ENCODE measurements at regions not wholly inside any gene's neighbourhood (a gene's known extent, or its start where the extent isn't known, plus 50 kb on each side); places are given as distances from the start of the nearest gene placed in this dataset.

DNA sequence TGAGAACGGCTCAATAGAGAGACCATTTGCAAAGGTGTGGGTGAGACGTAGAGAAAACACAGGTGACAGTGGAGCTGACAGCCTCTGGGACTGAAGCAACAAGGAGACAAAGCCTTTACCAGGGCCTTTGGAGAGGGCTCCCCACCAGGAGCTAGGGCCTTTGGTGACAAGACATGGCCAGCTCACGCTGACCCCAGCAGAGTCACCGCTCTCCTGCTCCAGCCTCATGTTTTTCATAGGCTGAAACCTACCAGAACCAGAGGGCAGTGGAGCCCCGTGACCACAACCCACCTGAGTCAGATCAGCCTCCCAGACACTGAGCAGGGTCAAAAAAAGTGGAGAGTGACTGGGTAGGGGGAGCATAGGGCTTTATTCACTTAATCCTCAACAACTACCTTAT lies 214.7 kb downstream of the SHQ1 start:
- H2AFZ ChIP-seq (ENCODE audit: low read depth, low read length): no peak overlapping the region
- H3K4me1 ChIP-seq (ENCODE audit: control insufficient read depth, extremely low read depth, insufficient read depth, low read length): no peaks in the 10 kb centered on the region
- H3K27me3 ChIP-seq (ENCODE audit: control insufficient read depth in 2 of 2, insufficient read depth in 2 of 2, low read length in 2 of 2): no peaks in the 10 kb centered on the region
- no peak overlapping the region for H3K27ac ChIP-seq (ENCODE audit: insufficient read depth, low read depth, low read length)
- H3K4me3 ChIP-seq (replicated peaks in 1 of 3; ENCODE audit: insufficient read depth in 1 of 3, low read depth in 1 of 3, low read length in 3 of 3): no peak overlapping the region
- H3K36me3 ChIP-seq (ENCODE audit: control insufficient read depth in 2 of 2, extremely low read depth in 1 of 2, insufficient read depth in 2 of 2, low read length in 2 of 2): no peaks in the 10 kb centered on the region
- H3K79me2 ChIP-seq (ENCODE audit: control insufficient read depth, insufficient read depth, low read length): no peaks in the 10 kb centered on the region
- H3K9me3 ChIP-seq (replicated peaks; ENCODE audit: control insufficient read depth, insufficient read depth, low read length): no peaks in the 10 kb centered on the region
- DNase-seq (ENCODE audit: low read depth, low spot score) (no peak), FAIRE-seq (no peak)
- no peak overlapping the region for H3K4me2 ChIP-seq (ENCODE audit: insufficient read depth, low read length)
- H4K20me1 ChIP-seq (replicated peaks; ENCODE audit: control insufficient read depth, extremely low read depth, insufficient read depth, low read length): no peaks in the 10 kb centered on the region
- TF ChIP-seq POLR2AphosphoS5 (IDR thresholded peaks at IDR 0.05; ENCODE audit: insufficient read depth, low read depth, low read length): no peak
- TF ChIP-seq FOS (IDR thresholded peaks at IDR 0.05; ENCODE audit: borderline replicate concordance, insufficient read depth, low read length): no peak
- TF ChIP-seq EZH2 (IDR thresholded peaks at IDR 0.05; ENCODE audit: borderline replicate concordance, low read depth, low read length, severe bottlenecking): no peak
- TF ChIP-seq, protein P1, sequence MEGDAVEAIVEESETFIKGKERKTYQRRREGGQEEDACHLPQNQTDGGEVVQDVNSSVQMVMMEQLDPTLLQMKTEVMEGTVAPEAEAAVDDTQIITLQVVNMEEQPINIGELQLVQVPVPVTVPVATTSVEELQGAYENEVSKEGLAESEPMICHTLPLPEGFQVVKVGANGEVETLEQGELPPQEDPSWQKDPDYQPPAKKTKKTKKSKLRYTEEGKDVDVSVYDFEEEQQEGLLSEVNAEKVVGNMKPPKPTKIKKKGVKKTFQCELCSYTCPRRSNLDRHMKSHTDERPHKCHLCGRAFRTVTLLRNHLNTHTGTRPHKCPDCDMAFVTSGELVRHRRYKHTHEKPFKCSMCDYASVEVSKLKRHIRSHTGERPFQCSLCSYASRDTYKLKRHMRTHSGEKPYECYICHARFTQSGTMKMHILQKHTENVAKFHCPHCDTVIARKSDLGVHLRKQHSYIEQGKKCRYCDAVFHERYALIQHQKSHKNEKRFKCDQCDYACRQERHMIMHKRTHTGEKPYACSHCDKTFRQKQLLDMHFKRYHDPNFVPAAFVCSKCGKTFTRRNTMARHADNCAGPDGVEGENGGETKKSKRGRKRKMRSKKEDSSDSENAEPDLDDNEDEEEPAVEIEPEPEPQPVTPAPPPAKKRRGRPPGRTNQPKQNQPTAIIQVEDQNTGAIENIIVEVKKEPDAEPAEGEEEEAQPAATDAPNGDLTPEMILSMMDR (IDR thresholded peaks at IDR 0.05; ENCODE audit: extremely low read depth in 1 of 2, insufficient read depth in 1 of 2, low read depth in 1 of 2, low read length in 2 of 2): no peak
- no peak for TF ChIP-seq GATA2 (IDR thresholded peaks at IDR 0.05; ENCODE audit: insufficient read depth, insufficient read length, low read depth, low read length)
- no peak for TF ChIP-seq MAX (IDR thresholded peaks at IDR 0.05; ENCODE audit: insufficient read depth, insufficient read length)
- no peak for TF ChIP-seq JUN (IDR thresholded peaks at IDR 0.05; ENCODE audit: borderline replicate concordance, insufficient read depth, insufficient read length, low read depth)
- no peak for TF ChIP-seq POLR2A (IDR thresholded peaks at IDR 0.05; ENCODE audit: low read depth, low read length)
- TF ChIP-seq MYC (IDR thresholded peaks at IDR 0.05; ENCODE audit: low read depth, low read length): no peak
- H3K9ac ChIP-seq (replicated peaks; ENCODE audit: extremely low read depth, insufficient read depth, low read length): no peak overlapping the region
- CTCF ChIA-PET: no interaction called here
- intact Hi-C loops (cut with micrococcal nuclease): no loop called here
- no TSS peak for BruUV-seq (replicated peaks)
- dilution Hi-C loops (cut with MboI; ENCODE audit: extremely low pct_ligation_motif_present, low sequenced_read_pairs): no loop called here
- no peaks in the 10 kb centered on the region for H3K9me1 ChIP-seq (replicated peaks; ENCODE audit: control insufficient read depth, extremely low read depth, insufficient read depth, low read length)
- POLR2A ChIA-PET: no interaction called here

Data from endothelial cell of umbilical vein (primary cell).